Fibroblast of lung (primary cell): ENCODE measurements at regions not wholly inside any gene's neighbourhood (a gene's known extent, or its start where the extent isn't known, plus 50 kb on each side); places are given as distances from the start of the nearest gene placed in this dataset.

Experiments
- CTCF ChIP-seq, 2 donors: IDR thresholded peaks in 1 of 2; conservative IDR thresholded peaks in 1 of 2; 1 replicate in 1 of 2; 2 replicates in 1 of 2; pipeline ENCODE4 v1.5.1; 2011 to 2012; ENCODE audit warnings: low read length in 2 of 2, control low read depth in 1 of 2, inconsistent platforms in 1 of 2, low read depth in 1 of 2, mild to moderate bottlenecking in 1 of 2
- EZH2 ChIP-seq: IDR thresholded peaks from 2 replicates; pipeline ENCODE4 v1.5.1; 2012; ENCODE audit warnings: low read length, control low read depth, mild to moderate bottlenecking; ENCODE audit errors: missing control alignments

- TF ChIP-seq CTCF (conservative IDR thresholded peaks at IDR 0.05 in 1 of 2, IDR thresholded peaks at IDR 0.05 in 1 of 2; ENCODE audit: low read depth in 1 of 2, low read length in 2 of 2) (no peak), EZH2 (no peak)
Measured at GRCh38 chr6:47096211-47096895, 54.2 kb upstream of the ADGRF1 start.
